Spinal cord (tissue), 9 donors: ENCODE measurements at regions not wholly inside any gene's neighbourhood (a gene's known extent, or its start where the extent isn't known, plus 50 kb on each side); places are given as distances from the start of the nearest gene placed in this dataset.
A peak's percentile ranks its signal among the peaks of the same experiment; 100 is the strongest.

Experiments
- DNase-seq, 6 donors: peaks; one replicate each; pipeline versions ENCODE4 v3.0.0 to v3.0.0-alpha.2; 2013 to 2015; ENCODE audit warnings: low spot score in 6 of 6, low read depth in 4 of 6
- H3K27ac ChIP-seq: one replicate; pipeline ENCODE4 v1.5.1; 2013; ENCODE audit warnings: low read depth, low read length, control low read depth
- H3K27me3 ChIP-seq: one replicate; pipeline ENCODE4 v1.6.1; 2013; ENCODE audit warnings: low read length; ENCODE audit not compliant: control insufficient read depth, insufficient read depth
- H3K36me3 ChIP-seq: one replicate; pipeline ENCODE4 v1.6.1; 2013; ENCODE audit warnings: low read length; ENCODE audit not compliant: control insufficient read depth, insufficient read depth
- H3K4me1 ChIP-seq: one replicate; pipeline ENCODE4 v1.6.1; 2013; ENCODE audit warnings: low read length; ENCODE audit not compliant: control insufficient read depth, insufficient read depth
- H3K4me3 ChIP-seq: one replicate; pipeline ENCODE4 v1.5.1; 2013; ENCODE audit warnings: low read depth, low read length, control low read depth
- H3K9me3 ChIP-seq: one replicate; pipeline ENCODE4 v1.6.1; 2013; ENCODE audit warnings: low read length; ENCODE audit not compliant: control insufficient read depth, insufficient read depth
- WGBS: methylation state at CpG from one replicate; pipeline ENCODE4 v1.1.5; 2013; ENCODE audit warnings: missing lambda C conversion rate; ENCODE audit not compliant: insufficient coverage; 5-methylcytosine and 5-hydroxymethylcytosine counted together
- donor health status: healthy.

GRCh38 chr9:7336356-7337065, 463.1 kb downstream of the DMAC1 start:
- Histone ChIP-seq H3K4me1 (no peaks in the 10 kb centered on the region), H3K4me3 (no peak overlapping the region), H3K27ac (no peak overlapping the region), H3K9me3 (no peaks in the 10 kb centered on the region), H3K27me3 (no peaks in the 10 kb centered on the region), H3K36me3 (no peaks in the 10 kb centered on the region)
- 20% methylated on average over 1 of the region's 2 CpGs for WGBS
- DNase-seq = no peak

- WGBS = no CpG with 5 or more reads among the region's 1 CpG
- peak in 1 of 6 donors; percentile 37 for DNase-seq
- no peak overlapping the region for H3K27ac ChIP-seq
- H3K9me3 ChIP-seq = no peaks in the 10 kb centered on the region
- no peaks in the 10 kb centered on the region for H3K4me1 ChIP-seq
- H3K4me3 ChIP-seq = no peak overlapping the region
- no peaks in the 10 kb centered on the region for H3K36me3 ChIP-seq
- no peaks in the 10 kb centered on the region for H3K27me3 ChIP-seq
Observed at GRCh38 chr9:7333719-7334118, 465.9 kb downstream of the DMAC1 start.

- no peaks in the 10 kb centered on the region for H3K4me1 ChIP-seq
- DNase-seq = no peak
- H3K4me3 ChIP-seq = no peak overlapping the region
- no peak overlapping the region for H3K27ac ChIP-seq
- no peaks in the 10 kb centered on the region for H3K27me3 ChIP-seq
- H3K36me3 ChIP-seq = no peaks in the 10 kb centered on the region
- no peaks in the 10 kb centered on the region for H3K9me3 ChIP-seq
Observed at GRCh38 chr9:7332780-7333179, 466.8 kb downstream of the DMAC1 start.

GRCh38 chr9:7328453-7328852, 471.1 kb downstream of the DMAC1 start:
- Histone ChIP-seq H3K27me3 (no peaks in the 10 kb centered on the region), H3K27ac (no peak overlapping the region), H3K4me3 (no peak overlapping the region), H3K9me3 (no peaks in the 10 kb centered on the region), H3K4me1 (no peaks in the 10 kb centered on the region), H3K36me3 (no peaks in the 10 kb centered on the region)
- DNase-seq = no peak

- DNase-seq = peak in 2 of 6 donors; percentile 43
- H3K4me1 ChIP-seq = no peaks in the 10 kb centered on the region
Observed at GRCh38 chr9:7325995-7326394, 473.6 kb downstream of the DMAC1 start.

GRCh38 chr9:7324152-7324598, 475.4 kb downstream of the DMAC1 start:
- no peaks in the 10 kb centered on the region for H3K36me3 ChIP-seq
- H3K27me3 ChIP-seq = no peaks in the 10 kb centered on the region
- H3K4me1 ChIP-seq = no peaks in the 10 kb centered on the region
- WGBS = no CpG with 5 or more reads among the region's 3 CpGs
- no peak overlapping the region for H3K27ac ChIP-seq
- no peaks in the 10 kb centered on the region for H3K9me3 ChIP-seq
- no peak overlapping the region for H3K4me3 ChIP-seq
- no peak for DNase-seq

More at GRCh38 chr9:7325995-7326394, 473.6 kb downstream of the DMAC1 start:
- Histone ChIP-seq H3K9me3 (no peaks in the 10 kb centered on the region), H3K27ac (no peak overlapping the region), H3K4me3 (no peak overlapping the region), H3K36me3 (no peaks in the 10 kb centered on the region), H3K27me3 (no peaks in the 10 kb centered on the region)
- 83% methylated on average over 1 of the region's 1 CpG for WGBS

- WGBS = 91% methylated on average over 7 of the region's 7 CpGs
- Histone ChIP-seq H3K4me3 (no peak overlapping the region), H3K9me3 (no peaks in the 10 kb centered on the region), H3K27me3 (no peaks in the 10 kb centered on the region), H3K4me1 (no peaks in the 10 kb centered on the region), H3K27ac (no peak overlapping the region), H3K36me3 (no peaks in the 10 kb centered on the region)
- peak in 1 of 6 donors; percentile 26 for DNase-seq
Observed at GRCh38 chr9:7320841-7321240, 478.7 kb downstream of the DMAC1 start.

GRCh38 chr9:7320139-7320538, 479.4 kb downstream of the DMAC1 start:
- H3K27me3 ChIP-seq = no peaks in the 10 kb centered on the region
- no peak for DNase-seq
- 91% methylated on average over 6 of the region's 7 CpGs for WGBS
- no peaks in the 10 kb centered on the region for H3K9me3 ChIP-seq
- H3K36me3 ChIP-seq = no peaks in the 10 kb centered on the region
- H3K27ac ChIP-seq = no peak overlapping the region
- H3K4me3 ChIP-seq = no peak overlapping the region
- no peaks in the 10 kb centered on the region for H3K4me1 ChIP-seq

GRCh38 chr9:7318920-7319319, 480.7 kb downstream of the DMAC1 start:
- DNase-seq = no peak
- no peaks in the 10 kb centered on the region for H3K9me3 ChIP-seq
- no peak overlapping the region for H3K4me3 ChIP-seq
- H3K36me3 ChIP-seq = no peaks in the 10 kb centered on the region
- no peaks in the 10 kb centered on the region for H3K27me3 ChIP-seq
- H3K27ac ChIP-seq = no peak overlapping the region
- no peaks in the 10 kb centered on the region for H3K4me1 ChIP-seq
- no CpG with 5 or more reads among the region's 2 CpGs for WGBS

- Histone ChIP-seq H3K36me3 (no peaks in the 10 kb centered on the region), H3K27ac (no peak overlapping the region), H3K27me3 (no peaks in the 10 kb centered on the region), H3K4me3 (no peak overlapping the region), H3K9me3 (peaks cover 7% of the 10 kb centered on the region), H3K4me1 (no peaks in the 10 kb centered on the region)
- 83% methylated on average over 1 of the region's 4 CpGs for WGBS
- no peak for DNase-seq
Observed at GRCh38 chr9:7316967-7317366, 482.6 kb downstream of the DMAC1 start.
